ENCODE measurements at regions not wholly inside any gene's neighbourhood (a gene's known extent, or its start where the extent isn't known, plus 50 kb on each side); places are given as distances from the start of the nearest gene placed in this dataset.

DNA sequence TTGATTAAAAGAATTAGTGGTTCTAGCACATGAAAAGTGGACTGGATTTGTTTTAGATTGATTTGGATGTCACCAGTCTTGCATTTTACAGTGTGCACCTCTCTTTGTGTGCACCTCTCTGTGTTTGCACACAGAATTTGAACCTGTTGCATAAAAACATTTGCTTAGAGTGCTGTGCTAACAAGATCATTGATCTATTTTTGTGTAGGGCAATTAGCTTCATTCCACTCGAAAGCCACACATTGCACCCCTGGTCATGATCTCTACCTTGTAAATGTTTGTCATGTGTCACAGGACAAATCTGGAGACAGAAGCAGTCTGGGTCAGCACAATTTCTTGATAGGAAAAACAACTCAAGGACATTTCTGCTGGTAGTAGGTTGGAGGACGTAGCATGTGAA lies 258.7 kb upstream of the LINC00305 start:
- Histone ChIP-seq H3K27ac (ENCODE audit: low read depth, low read length) (no peak overlapping the region), H2AFZ (ENCODE audit: low read depth, low read length, severe bottlenecking) (no peak overlapping the region), H3F3A (ENCODE audit: insufficient read depth) (no peaks in the 10 kb centered on the region), H3K79me2 (ENCODE audit: insufficient read depth, low read length) (no peaks in the 10 kb centered on the region), H3K4me2 (ENCODE audit: low read depth, low read length, poor library complexity, severe bottlenecking) (no peak overlapping the region), H3K9me3 (ENCODE audit: insufficient read depth, low read length) (no peaks in the 10 kb centered on the region), H3K4me3 (ENCODE audit: insufficient read depth, low read length, poor library complexity, severe bottlenecking) (no peak overlapping the region), H3K9me2 (replicated peaks; ENCODE audit: insufficient read depth, low read length) (no peaks in the 10 kb centered on the region), H4K20me1 (ENCODE audit: low read depth, low read length) (no peaks in the 10 kb centered on the region), H3K36me3 (ENCODE audit: low read length) (no peaks in the 10 kb centered on the region), H3K27me3 (ENCODE audit: low read length) (no peaks in the 10 kb centered on the region), H3K9ac (ENCODE audit: low read length) (no peak overlapping the region)
- TF ChIP-seq, protein P1, sequence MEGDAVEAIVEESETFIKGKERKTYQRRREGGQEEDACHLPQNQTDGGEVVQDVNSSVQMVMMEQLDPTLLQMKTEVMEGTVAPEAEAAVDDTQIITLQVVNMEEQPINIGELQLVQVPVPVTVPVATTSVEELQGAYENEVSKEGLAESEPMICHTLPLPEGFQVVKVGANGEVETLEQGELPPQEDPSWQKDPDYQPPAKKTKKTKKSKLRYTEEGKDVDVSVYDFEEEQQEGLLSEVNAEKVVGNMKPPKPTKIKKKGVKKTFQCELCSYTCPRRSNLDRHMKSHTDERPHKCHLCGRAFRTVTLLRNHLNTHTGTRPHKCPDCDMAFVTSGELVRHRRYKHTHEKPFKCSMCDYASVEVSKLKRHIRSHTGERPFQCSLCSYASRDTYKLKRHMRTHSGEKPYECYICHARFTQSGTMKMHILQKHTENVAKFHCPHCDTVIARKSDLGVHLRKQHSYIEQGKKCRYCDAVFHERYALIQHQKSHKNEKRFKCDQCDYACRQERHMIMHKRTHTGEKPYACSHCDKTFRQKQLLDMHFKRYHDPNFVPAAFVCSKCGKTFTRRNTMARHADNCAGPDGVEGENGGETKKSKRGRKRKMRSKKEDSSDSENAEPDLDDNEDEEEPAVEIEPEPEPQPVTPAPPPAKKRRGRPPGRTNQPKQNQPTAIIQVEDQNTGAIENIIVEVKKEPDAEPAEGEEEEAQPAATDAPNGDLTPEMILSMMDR (IDR thresholded peaks at IDR 0.05; ENCODE audit: insufficient read depth, low read length, poor library complexity, severe bottlenecking) = no peak
- no peak for TF ChIP-seq EZH2phosphoT487 (conservative IDR thresholded peaks at IDR 0.05; ENCODE audit: low read length)

DNA sequence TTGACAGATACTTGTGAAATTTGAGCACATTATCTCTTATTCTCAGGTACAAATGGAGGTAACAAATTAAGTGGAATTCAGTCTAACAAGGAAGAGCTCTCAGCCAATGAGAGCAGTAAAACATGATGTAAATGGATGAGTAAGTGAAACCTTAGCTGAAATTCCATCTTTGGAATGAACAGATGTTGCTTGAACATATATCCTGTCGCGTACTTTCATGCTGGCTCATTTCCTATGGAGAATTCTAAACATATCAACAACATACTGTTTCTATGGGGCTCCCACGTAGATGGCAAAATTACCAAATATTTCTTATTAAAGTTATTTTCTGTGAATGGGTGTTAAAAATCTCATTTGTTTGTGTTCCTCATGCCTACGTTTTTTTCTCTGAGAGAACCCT lies 256.3 kb upstream of the LINC00305 start:
- H2AFZ ChIP-seq (ENCODE audit: low read depth, low read length, severe bottlenecking) = no peak overlapping the region
- no peak overlapping the region for H3K4me3 ChIP-seq (ENCODE audit: insufficient read depth, low read length, poor library complexity, severe bottlenecking)
- no peak overlapping the region for H3K9ac ChIP-seq (ENCODE audit: low read length)
- no peaks in the 10 kb centered on the region for H3K9me3 ChIP-seq (ENCODE audit: insufficient read depth, low read length)
- H3F3A ChIP-seq (ENCODE audit: insufficient read depth) = no peaks in the 10 kb centered on the region
- H4K20me1 ChIP-seq (ENCODE audit: low read depth, low read length) = no peaks in the 10 kb centered on the region
- H3K4me2 ChIP-seq (ENCODE audit: low read depth, low read length, poor library complexity, severe bottlenecking) = no peak overlapping the region
- H3K9me2 ChIP-seq (replicated peaks; ENCODE audit: insufficient read depth, low read length) = no peaks in the 10 kb centered on the region
- H3K27ac ChIP-seq (ENCODE audit: low read depth, low read length) = no peak overlapping the region
- no peaks in the 10 kb centered on the region for H3K27me3 ChIP-seq (ENCODE audit: low read length)
- H3K36me3 ChIP-seq (ENCODE audit: low read length) = no peaks in the 10 kb centered on the region
- TF ChIP-seq, protein P1 (IDR thresholded peaks at IDR 0.05; ENCODE audit: insufficient read depth, low read length, poor library complexity, severe bottlenecking) = no peak
- TF ChIP-seq EZH2phosphoT487 (conservative IDR thresholded peaks at IDR 0.05; ENCODE audit: low read length) = no peak
- H3K79me2 ChIP-seq (ENCODE audit: insufficient read depth, low read length) = no peaks in the 10 kb centered on the region

DNA sequence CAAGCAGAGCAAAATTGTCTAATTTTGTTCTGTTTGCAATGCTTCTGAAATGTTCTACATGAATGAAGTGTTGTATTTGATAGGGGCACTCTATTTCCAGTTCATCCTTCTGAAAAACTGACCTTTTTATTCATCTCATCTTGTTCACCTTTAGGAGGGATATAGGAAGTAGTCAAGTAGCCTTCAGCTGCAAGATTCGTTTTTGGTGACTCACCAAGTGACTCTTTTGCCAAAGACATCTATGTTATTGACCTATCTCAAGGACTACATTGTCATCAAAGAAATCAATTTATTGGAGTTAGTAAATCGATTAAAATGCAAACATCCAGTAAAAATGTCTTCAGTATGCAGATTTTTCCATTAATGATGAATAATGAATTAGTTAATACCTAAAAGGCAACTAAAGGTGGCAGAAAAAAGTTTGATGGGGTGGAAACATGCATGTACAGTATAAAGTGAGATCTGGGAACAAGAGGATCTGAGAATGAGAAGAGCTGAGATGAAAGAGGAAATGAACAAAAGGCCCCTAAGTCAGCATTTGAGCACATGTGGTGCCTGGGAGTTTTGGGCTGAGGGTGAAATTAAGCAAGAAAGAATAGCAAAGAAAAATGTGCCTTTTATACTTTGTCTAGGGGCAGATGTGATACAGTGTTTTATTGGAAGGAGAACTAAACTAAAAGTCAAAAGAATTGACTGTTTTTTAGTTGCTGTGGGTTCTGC lies 255.1 kb upstream of the LINC00305 start:
- no peak overlapping the region for H2AFZ ChIP-seq (ENCODE audit: low read depth, low read length, severe bottlenecking)
- no peaks in the 10 kb centered on the region for H3K9me3 ChIP-seq (ENCODE audit: insufficient read depth, low read length)
- no peaks in the 10 kb centered on the region for H3K79me2 ChIP-seq (ENCODE audit: insufficient read depth, low read length)
- H3K9ac ChIP-seq (ENCODE audit: low read length) = no peak overlapping the region
- H3K27me3 ChIP-seq (ENCODE audit: low read length) = no peaks in the 10 kb centered on the region
- H3K36me3 ChIP-seq (ENCODE audit: low read length) = no peaks in the 10 kb centered on the region
- H3K27ac ChIP-seq (ENCODE audit: low read depth, low read length) = no peak overlapping the region
- H3K4me3 ChIP-seq (ENCODE audit: insufficient read depth, low read length, poor library complexity, severe bottlenecking) = no peak overlapping the region
- TF ChIP-seq EZH2phosphoT487 (conservative IDR thresholded peaks at IDR 0.05; ENCODE audit: low read length) = no peak
- TF ChIP-seq, protein P1 (IDR thresholded peaks at IDR 0.05; ENCODE audit: insufficient read depth, low read length, poor library complexity, severe bottlenecking) = no peak
- H3F3A ChIP-seq (ENCODE audit: insufficient read depth) = no peaks in the 10 kb centered on the region
- H4K20me1 ChIP-seq (ENCODE audit: low read depth, low read length) = no peaks in the 10 kb centered on the region
- no peaks in the 10 kb centered on the region for H3K9me2 ChIP-seq (replicated peaks; ENCODE audit: insufficient read depth, low read length)
- H3K4me2 ChIP-seq (ENCODE audit: low read depth, low read length, poor library complexity, severe bottlenecking) = no peak overlapping the region

Data from SU-DHL-6 (cell line).